ENCODE measurements at regions not wholly inside any gene's neighbourhood (a gene's known extent, or its start where the extent isn't known, plus 50 kb on each side); places are given as distances from the start of the nearest gene placed in this dataset.

GRCh38 chr9:118331622-118332045 lies 627.4 kb downstream of the TLR4 start:
- Histone ChIP-seq H3K27ac (peak overlapping the region in 7 of 12 donors; percentile 29 to 74 (median 51)), H3K36me3 (no peaks in the 10 kb centered on the region), H3K4me3 (no peak overlapping the region), H3K4me1 (peaks cover 0 to 5% (median 0%) of the 10 kb centered on the region in 12 donors), H3K27me3 (no peaks in the 10 kb centered on the region), H3K9me3 (no peaks in the 10 kb centered on the region)
- ATAC-seq, result peak; percentile 94 to 97 (median 96)
- TF ChIP-seq CTCF (IDR thresholded peaks at IDR 0.05) (no peak), POLR2A (IDR thresholded peaks at IDR 0.05) (no peak)
- peak in 4 of 5 donors; percentile 28 to 43 (median 32) for DNase-seq
- 56 to 70% (median 63%) methylated on average over 5 of the region's 5 CpGs for WGBS, 4 donors
- intact Hi-C loops (cut with DNase I), result loop anchor here in 1 of 10 donors (10.0 kb wide), 1 partner anchor 123 kb away; no protein-coding TSS in a partner anchor

- intact Hi-C loops (cut with DNase I), result loop anchor here in 1 of 10 donors (10.0 kb wide), 1 partner anchor 118 kb away; no protein-coding TSS in a partner anchor
- Histone ChIP-seq H3K9me3 (no peaks in the 10 kb centered on the region), H3K36me3 (no peaks in the 10 kb centered on the region), H3K27ac (no peak overlapping the region), H3K4me3 (no peak overlapping the region), H3K4me1 (no peaks in the 10 kb centered on the region), H3K27me3 (no peaks in the 10 kb centered on the region)
- TF ChIP-seq POLR2A (IDR thresholded peaks at IDR 0.05) (no peak), CTCF (IDR thresholded peaks at IDR 0.05) (no peak)
- 54 to 66% (median 60%) methylated on average over 5 of the region's 5 CpGs for WGBS, 4 donors
- ATAC-seq (no peak), DNase-seq (no peak)
Observed at GRCh38 chr9:118336250-118336942, 632.2 kb downstream of the TLR4 start.

- TF ChIP-seq CTCF (IDR thresholded peaks at IDR 0.05) (no peak), POLR2A (IDR thresholded peaks at IDR 0.05) (no peak)
- no peaks in the 10 kb centered on the region for H3K36me3 ChIP-seq
- no peaks in the 10 kb centered on the region for H3K27me3 ChIP-seq
- WGBS, 4 donors, result 61 to 75% (median 65%) methylated on average over 2 of the region's 2 CpGs
- no peak overlapping the region for H3K27ac ChIP-seq
- H3K4me1 ChIP-seq, result no peaks in the 10 kb centered on the region
- H3K9me3 ChIP-seq, result no peaks in the 10 kb centered on the region
- no peak for ATAC-seq
- no peak for DNase-seq
- H3K4me3 ChIP-seq, result no peak overlapping the region
- intact Hi-C loops (cut with DNase I), result loop anchor here in 1 of 10 donors (10.0 kb wide), 1 partner anchor 118 kb away; no protein-coding TSS in a partner anchor
Observed at GRCh38 chr9:118336943-118337330, 632.7 kb downstream of the TLR4 start.

- intact Hi-C loops (cut with DNase I), result no loop called here
- Histone ChIP-seq H3K36me3 (no peaks in the 10 kb centered on the region), H3K27ac (no peak overlapping the region), H3K27me3 (no peaks in the 10 kb centered on the region), H3K9me3 (peaks cover 0 to 5% (median 0%) of the 10 kb centered on the region in 12 donors), H3K4me3 (no peak overlapping the region), H3K4me1 (no peaks in the 10 kb centered on the region)
- TF ChIP-seq POLR2A (IDR thresholded peaks at IDR 0.05), result no peak
- no peak for TF ChIP-seq CTCF (IDR thresholded peaks at IDR 0.05)
- ATAC-seq (no peak), DNase-seq (no peak)
- 86 to 88% (median 87%) methylated on average over 4 of the region's 4 CpGs for WGBS, 4 donors
Observed at GRCh38 chr9:118360036-118360435, 655.8 kb downstream of the TLR4 start.
